GM12878 (cell line): ENCODE measurements at regions not wholly inside any gene's neighbourhood (a gene's known extent, or its start where the extent isn't known, plus 50 kb on each side); places are given as distances from the start of the nearest gene placed in this dataset.

Source experiments
- ATAC-seq: fragments of 200-7000 bp; cut with Tn5 transposase; 3 replicates; pipeline ENCODE4 v1.9.1; 2020; ENCODE audit warnings: mild to moderate bottlenecking, moderate library complexity
- BruUV-seq: library from RNA; stranded (reverse); fragments of 400-500 nt; replicated peaks from 2 replicates; lab custom pipeline; 2021; lab: Mats Ljungman, UMichigan
- CTCF ChIA-PET: fragments of 300-600 bp; sonication (Branson Sonifier 250); formaldehyde crosslinking; extraction: SDS; loops from one replicate; lab custom pipeline; 2021; ENCODE audit warnings: inconsistent platforms; lab: Yijun Ruan, JAX
- POLR2A ChIA-PET: fragments of 350-600 bp; formaldehyde crosslinking; extraction: SDS; loops from one replicate; lab custom pipeline; 2021; ENCODE audit warnings: inconsistent platforms; lab: Charles Lee
- RAD21 ChIA-PET: fragments of 300-600 bp; sonication (Branson Sonifier 250); formaldehyde crosslinking; loops from one replicate; lab custom pipeline; 2023; ENCODE audit warnings: antibody characterized with exemption; ENCODE audit not compliant: unreplicated experiment; lab: Charles Lee
- SMC1A ChIA-PET: fragments of 300-600 bp; sonication (Branson Sonifier 250); formaldehyde crosslinking; loops from one replicate; lab custom pipeline; 2023; ENCODE audit not compliant: unreplicated experiment, uncharacterized antibody; lab: Charles Lee
- DNase-seq: peaks from one replicate; pipeline ENCODE4 v3.0.0-alpha.2; 2011; ENCODE audit warnings: low read depth, low spot score
- FAIRE-seq: peaks from 3 replicates; lab custom pipeline; 2011; peaks lifted over from hg19 to GRCh38; lab: Jason Lieb, UNC
- H2AFZ ChIP-seq: 2 replicates; pipeline ENCODE4 v1.6.0; 2011; ENCODE audit warnings: low read depth, low read length, control low read depth; ENCODE audit not compliant: control insufficient read depth
- H3K27ac ChIP-seq: 2 replicates; pipeline ENCODE4 v1.5.1; 2011; ENCODE audit warnings: control low read depth; ENCODE audit not compliant: control insufficient read depth, insufficient read depth
- H3K27me3 ChIP-seq, 2 experiments: replicated peaks in 1 of 2; 2 replicates each; pipeline versions ENCODE4 v1.6.0 to v1.6.1; 2011; ENCODE audit warnings: low read length in 1 of 2; ENCODE audit not compliant: control insufficient read depth in 2 of 2, insufficient read depth in 2 of 2
- H3K36me3 ChIP-seq, 2 experiments: 2 replicates each; pipeline ENCODE4 v1.5.1; 2011; ENCODE audit warnings: low read length in 1 of 2; ENCODE audit not compliant: control insufficient read depth in 2 of 2, insufficient read depth in 2 of 2
- H3K4me1 ChIP-seq: 2 replicates; pipeline ENCODE4 v1.6.1; 2011; ENCODE audit warnings: mild to moderate bottlenecking, low read length, moderate library complexity, mixed read lengths; ENCODE audit not compliant: control insufficient read depth, insufficient read depth
- H3K4me2 ChIP-seq: 2 replicates; pipeline ENCODE4 v1.6.0; 2011; ENCODE audit warnings: control low read depth; ENCODE audit not compliant: control insufficient read depth, insufficient read depth
- H3K4me3 ChIP-seq: fragments of 200-600 bp; sonication (generic); 2 replicates; pipeline ENCODE4 v1.5.1; 2016
- H3K79me2 ChIP-seq: 2 replicates; pipeline ENCODE4 v1.6.0; 2011; ENCODE audit warnings: low read length; ENCODE audit not compliant: control insufficient read depth, insufficient read depth
- H3K9ac ChIP-seq: 2 replicates; pipeline ENCODE4 v1.8.0; 2011; ENCODE audit warnings: low read length, control low read depth, mixed read lengths; ENCODE audit not compliant: control insufficient read depth, insufficient read depth
- H3K9me3 ChIP-seq: replicated peaks from 3 replicates; pipeline ENCODE4 v1.5.1; 2011; ENCODE audit warnings: mild to moderate bottlenecking, low read length; ENCODE audit not compliant: control insufficient read depth, insufficient read depth
- H4K20me1 ChIP-seq: 2 replicates; pipeline ENCODE4 v1.6.0; 2011; ENCODE audit not compliant: control insufficient read depth, insufficient read depth
- BCL11A ChIP-seq: IDR thresholded peaks from 2 replicates; pipeline ENCODE4 v1.6.1; 2011; ENCODE audit warnings: low read depth, low read length
- POLR2AphosphoS2 ChIP-seq: IDR thresholded peaks from 2 replicates; pipeline ENCODE4 v1.6.1; 2011; ENCODE audit warnings: low read depth, mild to moderate bottlenecking, low read length, improper control_type of control experiment, moderate library complexity
- SP1 ChIP-seq: IDR thresholded peaks from one replicate; pipeline ENCODE4 v1.6.1; 2011; ENCODE audit warnings: low read depth, low read length
- TBL1XR1 ChIP-seq: IDR thresholded peaks from 2 replicates; pipeline ENCODE4 v1.6.1; 2012; ENCODE audit warnings: low read depth, low read length, improper control_type of control experiment
- ZNF622 ChIP-seq: fragments of 450-650 bp; IDR thresholded peaks from 2 replicates; pipeline ENCODE4 v1.6.1; 2017; ENCODE audit warnings: mild to moderate bottlenecking, inconsistent platforms
- in situ Hi-C: fragments of 300-500 bp; cut with MboI; formaldehyde crosslinking; loops from 9 replicates; pipeline ENCODE4 v1.14.3; 2018; ENCODE audit warnings: mixed read lengths
- intact Hi-C: fragments of 100-400 bp; cut with micrococcal nuclease; formaldehyde crosslinking; loops from one replicate; pipeline ENCODE4 v1.14.2; 2022; ENCODE audit not compliant: unreplicated experiment
- TF ChIP-seq, protein P1 (sequence below): fragments of 450-650 bp; IDR thresholded peaks from 2 replicates; pipeline ENCODE4 v1.6.1; 2017; ENCODE audit warnings: mild to moderate bottlenecking, low read depth, inconsistent platforms; ENCODE audit not compliant: poor library complexity, severe bottlenecking
- TF ChIP-seq, protein P2 (sequence below): IDR thresholded peaks from 2 replicates; pipeline ENCODE4 v1.6.1; 2011; ENCODE audit warnings: low read depth, mild to moderate bottlenecking, low read length, moderate library complexity, borderline replicate concordance; ENCODE audit errors: extremely low read depth
- TF ChIP-seq, protein P3 (sequence below): IDR thresholded peaks from 2 replicates; pipeline ENCODE4 v1.6.1; 2011; ENCODE audit warnings: mild to moderate bottlenecking, low read depth, low read length, moderate library complexity; ENCODE audit not compliant: insufficient replicate concordance

DNA sequence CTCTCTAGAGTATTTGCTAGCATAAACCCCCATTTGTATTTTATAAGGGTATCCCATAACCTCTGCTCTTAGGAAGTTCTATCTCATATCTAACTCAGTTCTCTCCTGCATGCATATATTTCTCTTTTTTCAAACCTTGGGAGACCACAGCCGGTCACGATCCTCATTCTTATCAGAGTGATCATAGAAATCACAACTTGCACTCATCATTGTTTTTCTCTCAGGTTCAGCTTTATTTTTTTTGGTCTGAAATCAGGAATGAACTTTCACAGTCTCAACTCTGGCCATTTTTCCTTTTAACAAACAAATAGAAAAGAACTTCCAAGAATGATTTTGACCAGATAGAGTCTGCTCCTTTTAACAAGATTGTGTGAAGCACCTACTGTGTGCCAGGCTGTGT, 98.6 kb upstream of the BLID start (continued):
- TF ChIP-seq, protein P1, sequence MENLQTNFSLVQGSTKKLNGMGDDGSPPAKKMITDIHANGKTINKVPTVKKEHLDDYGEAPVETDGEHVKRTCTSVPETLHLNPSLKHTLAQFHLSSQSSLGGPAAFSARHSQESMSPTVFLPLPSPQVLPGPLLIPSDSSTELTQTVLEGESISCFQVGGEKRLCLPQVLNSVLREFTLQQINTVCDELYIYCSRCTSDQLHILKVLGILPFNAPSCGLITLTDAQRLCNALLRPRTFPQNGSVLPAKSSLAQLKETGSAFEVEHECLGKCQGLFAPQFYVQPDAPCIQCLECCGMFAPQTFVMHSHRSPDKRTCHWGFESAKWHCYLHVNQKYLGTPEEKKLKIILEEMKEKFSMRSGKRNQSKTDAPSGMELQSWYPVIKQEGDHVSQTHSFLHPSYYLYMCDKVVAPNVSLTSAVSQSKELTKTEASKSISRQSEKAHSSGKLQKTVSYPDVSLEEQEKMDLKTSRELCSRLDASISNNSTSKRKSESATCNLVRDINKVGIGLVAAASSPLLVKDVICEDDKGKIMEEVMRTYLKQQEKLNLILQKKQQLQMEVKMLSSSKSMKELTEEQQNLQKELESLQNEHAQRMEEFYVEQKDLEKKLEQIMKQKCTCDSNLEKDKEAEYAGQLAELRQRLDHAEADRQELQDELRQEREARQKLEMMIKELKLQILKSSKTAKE = no peak
- TF ChIP-seq POLR2AphosphoS2 (no peak), SP1 (no peak), TBL1XR1 (no peak), ZNF622 (no peak), BCL11A (no peak)
- TF ChIP-seq, protein P2, sequence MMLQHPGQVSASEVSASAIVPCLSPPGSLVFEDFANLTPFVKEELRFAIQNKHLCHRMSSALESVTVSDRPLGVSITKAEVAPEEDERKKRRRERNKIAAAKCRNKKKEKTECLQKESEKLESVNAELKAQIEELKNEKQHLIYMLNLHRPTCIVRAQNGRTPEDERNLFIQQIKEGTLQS = no peak

DNA sequence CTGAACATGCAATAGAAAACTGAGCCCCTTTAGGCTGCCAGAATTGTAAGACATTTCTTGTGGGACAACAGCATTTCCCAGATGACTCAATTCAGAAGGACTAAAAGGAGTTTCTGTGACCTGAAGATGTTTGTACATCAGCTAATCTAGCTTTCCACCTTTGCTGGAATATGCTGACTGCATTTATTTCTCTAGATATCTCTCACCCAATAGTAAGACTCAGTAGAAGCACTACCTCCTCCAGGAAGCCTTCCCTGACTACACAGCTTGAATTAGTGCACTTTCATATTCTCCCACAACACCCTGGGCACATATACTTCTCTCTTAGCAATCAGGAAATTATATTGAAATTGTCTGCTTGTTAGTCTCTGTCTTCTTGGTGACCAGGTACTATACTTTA, 98.1 kb upstream of the BLID start:
- ChIA-PET POLR2A (interaction anchor here (1.2 kb wide), 1 partner anchor 11 kb away, joined by 3 read pairs; no protein-coding TSS in a partner anchor), CTCF (interaction anchor here (2.1 to 5.3 kb wide), 4 partner anchors 11 to 291 kb away, joined by 5 to 32 read pairs (median 22); no protein-coding TSS in a partner anchor), RAD21 (no interaction called here), SMC1A (interaction anchor here (2.6 kb wide), 1 partner anchor 291 kb away, joined by 18 read pairs; no protein-coding TSS in a partner anchor)
- ATAC-seq (no peak), FAIRE-seq (no peak), DNase-seq (no peak)
- intact Hi-C loops (no loop called here), in situ Hi-C loops (no loop called here)
- Histone ChIP-seq H3K9me3 (no peaks in the 10 kb centered on the region), H3K9ac (no peak overlapping the region), H3K4me2 (no peak overlapping the region), H2AFZ (no peak overlapping the region), H3K4me3 (no peak overlapping the region), H4K20me1 (no peaks in the 10 kb centered on the region), H3K36me3 (no peaks in the 10 kb centered on the region), H3K4me1 (no peaks in the 10 kb centered on the region), H3K79me2 (no peaks in the 10 kb centered on the region), H3K27ac (no peak overlapping the region), H3K27me3 (no peaks in the 10 kb centered on the region)
- no TSS peak for BruUV-seq
- TF ChIP-seq, protein P3, sequence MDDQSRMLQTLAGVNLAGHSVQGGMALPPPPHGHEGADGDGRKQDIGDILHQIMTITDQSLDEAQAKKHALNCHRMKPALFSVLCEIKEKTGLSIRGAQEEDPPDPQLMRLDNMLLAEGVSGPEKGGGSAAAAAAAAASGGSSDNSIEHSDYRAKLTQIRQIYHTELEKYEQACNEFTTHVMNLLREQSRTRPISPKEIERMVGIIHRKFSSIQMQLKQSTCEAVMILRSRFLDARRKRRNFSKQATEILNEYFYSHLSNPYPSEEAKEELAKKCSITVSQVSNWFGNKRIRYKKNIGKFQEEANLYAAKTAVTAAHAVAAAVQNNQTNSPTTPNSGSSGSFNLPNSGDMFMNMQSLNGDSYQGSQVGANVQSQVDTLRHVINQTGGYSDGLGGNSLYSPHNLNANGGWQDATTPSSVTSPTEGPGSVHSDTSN = no peak
- TF ChIP-seq SP1 = no peak
